Hepatocyte (in vitro differentiated cells): ENCODE measurements at regions not wholly inside any gene's neighbourhood (a gene's known extent, or its start where the extent isn't known, plus 50 kb on each side); places are given as distances from the start of the nearest gene placed in this dataset.

Experiments used
- DNase-seq: peaks from one replicate; pipeline ENCODE4 v3.0.0-alpha.2; 2016; ENCODE audit warnings: low spot score
- H2AFZ ChIP-seq: fragments of 200-600 bp; sonication (generic); 2 replicates; pipeline ENCODE4 v1.6.0; 2016; ENCODE audit warnings: antibody characterized with exemption, mild to moderate bottlenecking
- H3K27ac ChIP-seq: fragments of 200-600 bp; sonication (generic); 2 replicates; pipeline ENCODE4 v1.5.1; 2016; ENCODE audit warnings: mild to moderate bottlenecking
- H3K27me3 ChIP-seq: fragments of 200-600 bp; sonication (generic); 2 replicates; pipeline ENCODE4 v1.6.1; 2016
- H3K36me3 ChIP-seq: fragments of 200-600 bp; sonication (generic); replicated peaks from 2 replicates; pipeline ENCODE4 v1.5.1; 2016; ENCODE audit warnings: low read depth; ENCODE audit not compliant: insufficient read depth
- H3K4me1 ChIP-seq: fragments of 200-600 bp; sonication (generic); 2 replicates; pipeline ENCODE4 v1.5.1; 2016; ENCODE audit warnings: mild to moderate bottlenecking, moderate library complexity; ENCODE audit not compliant: insufficient read depth
- H3K4me2 ChIP-seq: fragments of 200-600 bp; sonication (generic); 2 replicates; pipeline ENCODE4 v1.6.0; 2016
- H3K4me3 ChIP-seq: fragments of 200-600 bp; sonication (generic); 2 replicates; pipeline ENCODE4 v1.5.1; 2016; ENCODE audit warnings: mild to moderate bottlenecking
- H3K79me2 ChIP-seq: fragments of 200-600 bp; sonication (generic); 2 replicates; pipeline ENCODE4 v1.6.0; 2017; ENCODE audit warnings: mild to moderate bottlenecking
- H3K9me2 ChIP-seq: fragments of 200-600 bp; sonication (generic); replicated peaks from 2 replicates; pipeline ENCODE4 v1.6.0; 2017; ENCODE audit warnings: mild to moderate bottlenecking; ENCODE audit not compliant: insufficient read depth
- H3K9me3 ChIP-seq: fragments of 200-600 bp; sonication (generic); 2 replicates; pipeline ENCODE4 v1.5.1; 2016; ENCODE audit warnings: low read depth, mild to moderate bottlenecking
- H4K20me1 ChIP-seq: fragments of 200-600 bp; sonication (generic); 2 replicates; pipeline ENCODE4 v1.6.0; 2016; ENCODE audit warnings: mild to moderate bottlenecking; ENCODE audit not compliant: insufficient read depth, poor library complexity, severe bottlenecking
- EZH2 ChIP-seq: fragments of 200-600 bp; sonication (generic); IDR thresholded peaks from 2 replicates; pipeline ENCODE4 v1.6.1; 2016; ENCODE audit warnings: antibody characterized with exemption, mild to moderate bottlenecking, borderline replicate concordance
- EZH2phosphoT487 ChIP-seq: fragments of 200-600 bp; sonication (generic); IDR thresholded peaks from one replicate; pipeline ENCODE4 v1.6.1; 2018; ENCODE audit warnings: antibody characterized with exemption, mild to moderate bottlenecking, low read depth, moderate library complexity; ENCODE audit not compliant: unreplicated experiment, severe bottlenecking
- WGBS: methylation state at CpG from one replicate; pipeline ENCODE4 v1.1.6; 2016; ENCODE audit warnings: low lambda C conversion rate; ENCODE audit errors: missing lambda C conversion rate; 5-methylcytosine and 5-hydroxymethylcytosine counted together
- TF ChIP-seq, protein P1 (sequence below): fragments of 200-600 bp; sonication (generic); IDR thresholded peaks from 2 replicates; pipeline ENCODE4 v1.5.1; 2016; ENCODE audit warnings: antibody characterized with exemption, mild to moderate bottlenecking; ENCODE audit not compliant: poor library complexity

DNA sequence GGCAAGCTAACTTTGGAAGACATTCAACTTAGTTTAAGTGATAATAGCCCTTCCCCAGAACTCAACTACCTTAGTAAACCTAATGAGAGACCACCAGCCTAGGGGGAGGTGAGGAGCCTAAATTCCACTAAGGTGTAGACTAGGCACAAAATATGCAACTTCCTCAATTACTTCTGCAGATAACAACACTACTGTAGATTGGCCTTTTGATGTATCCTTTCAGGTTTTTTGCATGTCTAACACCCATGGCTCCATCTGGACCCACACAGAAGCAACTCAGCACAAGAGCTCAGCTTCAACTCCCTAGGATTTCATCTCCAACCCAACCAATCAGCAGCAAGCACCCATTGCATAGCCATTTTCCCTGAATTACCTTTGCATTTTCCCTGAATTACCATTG, 353.3 kb downstream of the AKAIN1 start:
- Histone ChIP-seq H4K20me1 (no peaks in the 10 kb centered on the region), H3K9me3 (no peaks in the 10 kb centered on the region), H3K79me2 (no peaks in the 10 kb centered on the region), H3K36me3 (no peaks in the 10 kb centered on the region), H3K4me1 (no peaks in the 10 kb centered on the region), H3K27ac (no peak overlapping the region), H3K4me2 (no peak overlapping the region), H3K27me3 (no peaks in the 10 kb centered on the region), H2AFZ (no peak overlapping the region), H3K9me2 (no peaks in the 10 kb centered on the region), H3K4me3 (no peak overlapping the region)
- TF ChIP-seq EZH2, result no peak
- TF ChIP-seq, protein P1, sequence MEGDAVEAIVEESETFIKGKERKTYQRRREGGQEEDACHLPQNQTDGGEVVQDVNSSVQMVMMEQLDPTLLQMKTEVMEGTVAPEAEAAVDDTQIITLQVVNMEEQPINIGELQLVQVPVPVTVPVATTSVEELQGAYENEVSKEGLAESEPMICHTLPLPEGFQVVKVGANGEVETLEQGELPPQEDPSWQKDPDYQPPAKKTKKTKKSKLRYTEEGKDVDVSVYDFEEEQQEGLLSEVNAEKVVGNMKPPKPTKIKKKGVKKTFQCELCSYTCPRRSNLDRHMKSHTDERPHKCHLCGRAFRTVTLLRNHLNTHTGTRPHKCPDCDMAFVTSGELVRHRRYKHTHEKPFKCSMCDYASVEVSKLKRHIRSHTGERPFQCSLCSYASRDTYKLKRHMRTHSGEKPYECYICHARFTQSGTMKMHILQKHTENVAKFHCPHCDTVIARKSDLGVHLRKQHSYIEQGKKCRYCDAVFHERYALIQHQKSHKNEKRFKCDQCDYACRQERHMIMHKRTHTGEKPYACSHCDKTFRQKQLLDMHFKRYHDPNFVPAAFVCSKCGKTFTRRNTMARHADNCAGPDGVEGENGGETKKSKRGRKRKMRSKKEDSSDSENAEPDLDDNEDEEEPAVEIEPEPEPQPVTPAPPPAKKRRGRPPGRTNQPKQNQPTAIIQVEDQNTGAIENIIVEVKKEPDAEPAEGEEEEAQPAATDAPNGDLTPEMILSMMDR, result no peak
- TF ChIP-seq EZH2phosphoT487, result no peak
- no peak for DNase-seq

DNA sequence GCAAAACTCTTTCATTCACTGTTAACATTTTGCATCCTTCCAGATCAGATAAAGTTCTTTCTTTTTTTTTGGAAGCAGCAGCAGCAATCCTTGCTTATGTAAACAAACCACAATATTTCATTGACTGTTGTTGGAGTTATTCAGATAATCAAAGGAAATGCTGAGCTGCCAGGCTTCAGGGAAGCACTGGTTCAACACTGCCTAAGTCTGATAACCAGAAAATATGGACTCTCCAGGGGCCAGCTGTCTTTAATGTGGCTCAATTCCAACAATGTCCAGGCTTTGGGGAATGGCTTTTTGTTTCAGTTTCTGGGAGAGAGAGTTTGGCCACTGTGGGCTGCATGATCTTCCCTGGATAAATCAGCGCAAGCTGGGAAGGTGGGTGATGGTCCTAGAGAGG, 354.3 kb downstream of the AKAIN1 start:
- Histone ChIP-seq H3K9me2 (no peaks in the 10 kb centered on the region), H4K20me1 (no peaks in the 10 kb centered on the region), H3K79me2 (no peaks in the 10 kb centered on the region), H3K4me3 (no peak overlapping the region), H3K27me3 (no peaks in the 10 kb centered on the region), H3K4me2 (no peak overlapping the region), H2AFZ (no peak overlapping the region), H3K4me1 (no peaks in the 10 kb centered on the region), H3K27ac (no peak overlapping the region), H3K36me3 (no peaks in the 10 kb centered on the region), H3K9me3 (no peaks in the 10 kb centered on the region)
- 85% methylated on average over 1 of the region's 1 CpG for WGBS
- TF ChIP-seq EZH2phosphoT487, result no peak
- TF ChIP-seq, protein P1, result no peak
- no peak for TF ChIP-seq EZH2
- DNase-seq, result no peak

DNA sequence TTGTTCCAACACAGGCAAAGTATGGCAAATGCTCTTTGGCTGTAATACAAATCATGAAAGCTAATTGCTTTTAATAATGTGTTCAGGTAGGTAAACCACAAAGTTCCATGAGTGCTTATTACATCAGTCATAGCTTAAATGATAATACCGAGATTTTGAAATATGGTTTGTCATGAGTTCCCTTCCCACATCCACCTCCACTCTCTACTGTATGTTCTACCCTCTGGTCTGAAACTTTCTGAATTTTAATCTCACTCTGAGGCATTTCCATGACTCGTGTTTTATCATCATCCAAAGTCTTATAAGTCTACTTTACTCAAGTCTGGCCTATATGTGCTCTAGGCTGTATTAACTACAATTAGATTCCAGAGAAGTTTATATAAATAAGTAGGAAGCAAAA, 354.8 kb downstream of the AKAIN1 start:
- no peak for DNase-seq
- Histone ChIP-seq H3K9me3 (no peaks in the 10 kb centered on the region), H3K4me1 (no peaks in the 10 kb centered on the region), H4K20me1 (no peaks in the 10 kb centered on the region), H3K27ac (no peak overlapping the region), H3K9me2 (no peaks in the 10 kb centered on the region), H3K4me2 (no peak overlapping the region), H2AFZ (no peak overlapping the region), H3K36me3 (no peaks in the 10 kb centered on the region), H3K27me3 (no peaks in the 10 kb centered on the region), H3K79me2 (no peaks in the 10 kb centered on the region), H3K4me3 (no peak overlapping the region)
- TF ChIP-seq EZH2phosphoT487 (no peak), EZH2 (no peak)
- TF ChIP-seq, protein P1, result no peak
- WGBS, result 72% methylated on average over 2 of the region's 2 CpGs

DNA sequence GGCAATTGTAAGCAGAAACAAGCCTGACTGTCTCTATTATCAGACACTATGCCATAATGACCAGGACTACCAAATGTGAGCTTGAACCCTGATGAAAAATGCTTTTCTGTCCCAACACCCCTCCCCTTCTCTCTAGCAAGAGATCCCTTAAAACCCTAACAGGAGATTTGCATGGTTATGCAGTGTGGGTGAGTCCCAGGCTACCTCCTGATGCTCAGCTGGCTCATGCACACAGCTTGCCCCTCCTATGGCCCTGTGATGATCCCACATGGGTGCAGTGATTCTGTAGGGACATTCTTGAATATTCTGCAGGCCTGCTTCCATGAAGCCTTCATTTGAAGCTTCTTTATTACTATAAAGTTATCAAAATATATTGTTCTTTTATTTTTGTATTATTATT, 357.4 kb downstream of the AKAIN1 start:
- Histone ChIP-seq H3K4me2 (no peak overlapping the region), H3K36me3 (no peaks in the 10 kb centered on the region), H3K4me1 (no peaks in the 10 kb centered on the region), H3K9me3 (no peaks in the 10 kb centered on the region), H4K20me1 (no peaks in the 10 kb centered on the region), H3K79me2 (no peaks in the 10 kb centered on the region), H3K9me2 (no peaks in the 10 kb centered on the region), H3K27ac (no peak overlapping the region), H2AFZ (no peak overlapping the region), H3K4me3 (no peak overlapping the region), H3K27me3 (no peaks in the 10 kb centered on the region)
- TF ChIP-seq, protein P1, result no peak
- no peak for TF ChIP-seq EZH2phosphoT487
- TF ChIP-seq EZH2, result no peak
- DNase-seq, result no peak
